ENCODE measurements at regions not wholly inside any gene's neighbourhood (a gene's known extent, or its start where the extent isn't known, plus 50 kb on each side); places are given as distances from the start of the nearest gene placed in this dataset.

DNA sequence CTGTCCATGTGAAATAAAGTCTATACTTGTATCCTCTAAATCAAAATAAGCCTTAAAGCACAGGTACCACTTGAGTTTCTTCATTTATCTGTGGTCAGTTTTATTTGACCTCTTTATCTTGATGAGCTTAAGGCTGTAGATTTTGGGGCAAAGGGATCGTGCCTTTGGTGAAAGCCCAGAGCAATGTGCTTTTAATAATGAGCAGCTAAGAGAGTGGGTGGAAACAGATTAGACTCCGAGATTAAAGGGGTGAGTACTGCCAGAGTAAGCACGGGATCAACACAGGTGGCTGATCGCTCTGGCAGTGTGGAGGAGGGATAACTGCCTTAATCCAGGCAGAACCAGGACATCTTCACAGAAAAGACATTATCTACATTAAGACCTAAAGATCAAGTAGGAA is 280.4 kb downstream of the TDRD15 start:
- Histone ChIP-seq H2BK120ac (ENCODE audit: low read depth, low read length) (no peak overlapping the region), H3K4me2 (ENCODE audit: low read depth, low read length) (no peak overlapping the region), H3K4me1 (ENCODE audit: control insufficient read depth, insufficient read depth, low read length) (no peaks in the 10 kb centered on the region), H2AK5ac (ENCODE audit: low read depth, low read length) (no peak overlapping the region), H3K18ac (ENCODE audit: low read depth, low read length) (no peak overlapping the region), H2AFZ (replicated peaks; ENCODE audit: low read length, poor library complexity) (no peak overlapping the region), H2AK9ac (replicated peaks; ENCODE audit: low read depth, low read length, poor library complexity) (no peak overlapping the region), H3K36me3 (ENCODE audit: control insufficient read depth, insufficient read depth, low read length) (no peaks in the 10 kb centered on the region), H3K4ac (ENCODE audit: low read depth, low read length) (no peak overlapping the region), H3K9me1 (ENCODE audit: insufficient read depth, low read length) (0 out of 2 replicates have a peak, but pooled peaks cover 3% of the 10 kb centered on the region), H4K91ac (ENCODE audit: insufficient read depth, low read depth, low read length) (no peak overlapping the region), H3K79me1 (ENCODE audit: low read depth in 1 of 2, low read length in 2 of 2) (no peaks in the 10 kb centered on the region), H3K9ac (ENCODE audit: low read depth, low read length) (no peak overlapping the region), H3K14ac (replicated peaks; ENCODE audit: low read depth, low read length) (no peak overlapping the region), H2BK20ac (ENCODE audit: low read depth, low read length) (peak overlapping the region; percentile 31; the same call in 1 of the 2 replicates), H3K27ac (ENCODE audit: insufficient read depth, low read length) (no peak overlapping the region), H3K27me3 (ENCODE audit: control insufficient read depth, insufficient read depth, low read length) (no peaks in the 10 kb centered on the region), H4K8ac (ENCODE audit: low read depth in 2 of 2, low read length in 2 of 2) (no peak overlapping the region), H3K56ac (ENCODE audit: extremely low read depth, insufficient read depth, low read length) (no peak overlapping the region), H2BK5ac (ENCODE audit: low read depth, low read length, poor library complexity, severe bottlenecking) (no peak overlapping the region), H4K5ac (ENCODE audit: low read depth, low read length) (no peak overlapping the region), H4K20me1 (ENCODE audit: insufficient read depth, low read length) (no peaks in the 10 kb centered on the region), H3K9me3 (ENCODE audit: control insufficient read depth, insufficient read depth, low read length) (no peaks in the 10 kb centered on the region), H3K4me3 (ENCODE audit: insufficient read depth, low read depth, low read length) (no peak overlapping the region), H2BK15ac (ENCODE audit: low read depth, low read length) (0 out of 3 replicates have a peak overlapping the region, but pooled peaks have one; percentile 59), H3K23ac (ENCODE audit: low read depth, low read length) (no peak overlapping the region)
- in situ Hi-C loops (cut with MboI; ENCODE audit: low sequenced_read_pairs), result no loop called here
- DNase-seq, result no peak
- TF ChIP-seq, protein P1, sequence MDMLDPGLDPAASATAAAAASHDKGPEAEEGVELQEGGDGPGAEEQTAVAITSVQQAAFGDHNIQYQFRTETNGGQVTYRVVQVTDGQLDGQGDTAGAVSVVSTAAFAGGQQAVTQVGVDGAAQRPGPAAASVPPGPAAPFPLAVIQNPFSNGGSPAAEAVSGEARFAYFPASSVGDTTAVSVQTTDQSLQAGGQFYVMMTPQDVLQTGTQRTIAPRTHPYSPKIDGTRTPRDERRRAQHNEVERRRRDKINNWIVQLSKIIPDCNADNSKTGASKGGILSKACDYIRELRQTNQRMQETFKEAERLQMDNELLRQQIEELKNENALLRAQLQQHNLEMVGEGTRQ (IDR thresholded peaks at IDR 0.05; ENCODE audit: low read depth, low read length), result no peak
- TF ChIP-seq, protein P2, sequence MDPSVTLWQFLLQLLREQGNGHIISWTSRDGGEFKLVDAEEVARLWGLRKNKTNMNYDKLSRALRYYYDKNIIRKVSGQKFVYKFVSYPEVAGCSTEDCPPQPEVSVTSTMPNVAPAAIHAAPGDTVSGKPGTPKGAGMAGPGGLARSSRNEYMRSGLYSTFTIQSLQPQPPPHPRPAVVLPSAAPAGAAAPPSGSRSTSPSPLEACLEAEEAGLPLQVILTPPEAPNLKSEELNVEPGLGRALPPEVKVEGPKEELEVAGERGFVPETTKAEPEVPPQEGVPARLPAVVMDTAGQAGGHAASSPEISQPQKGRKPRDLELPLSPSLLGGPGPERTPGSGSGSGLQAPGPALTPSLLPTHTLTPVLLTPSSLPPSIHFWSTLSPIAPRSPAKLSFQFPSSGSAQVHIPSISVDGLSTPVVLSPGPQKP (IDR thresholded peaks at IDR 0.05; ENCODE audit: borderline replicate concordance, low read depth, low read length), result no peak
- TF ChIP-seq, protein P3, sequence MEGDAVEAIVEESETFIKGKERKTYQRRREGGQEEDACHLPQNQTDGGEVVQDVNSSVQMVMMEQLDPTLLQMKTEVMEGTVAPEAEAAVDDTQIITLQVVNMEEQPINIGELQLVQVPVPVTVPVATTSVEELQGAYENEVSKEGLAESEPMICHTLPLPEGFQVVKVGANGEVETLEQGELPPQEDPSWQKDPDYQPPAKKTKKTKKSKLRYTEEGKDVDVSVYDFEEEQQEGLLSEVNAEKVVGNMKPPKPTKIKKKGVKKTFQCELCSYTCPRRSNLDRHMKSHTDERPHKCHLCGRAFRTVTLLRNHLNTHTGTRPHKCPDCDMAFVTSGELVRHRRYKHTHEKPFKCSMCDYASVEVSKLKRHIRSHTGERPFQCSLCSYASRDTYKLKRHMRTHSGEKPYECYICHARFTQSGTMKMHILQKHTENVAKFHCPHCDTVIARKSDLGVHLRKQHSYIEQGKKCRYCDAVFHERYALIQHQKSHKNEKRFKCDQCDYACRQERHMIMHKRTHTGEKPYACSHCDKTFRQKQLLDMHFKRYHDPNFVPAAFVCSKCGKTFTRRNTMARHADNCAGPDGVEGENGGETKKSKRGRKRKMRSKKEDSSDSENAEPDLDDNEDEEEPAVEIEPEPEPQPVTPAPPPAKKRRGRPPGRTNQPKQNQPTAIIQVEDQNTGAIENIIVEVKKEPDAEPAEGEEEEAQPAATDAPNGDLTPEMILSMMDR (conservative IDR thresholded peaks at IDR 0.05; ENCODE audit: low read depth, low read length), result no peak
- no peak for TF ChIP-seq RFX5 (IDR thresholded peaks at IDR 0.05; ENCODE audit: low read depth, low read length)
- TF ChIP-seq MXI1 (IDR thresholded peaks at IDR 0.05; ENCODE audit: borderline replicate concordance, low read depth, low read length), result no peak
- TF ChIP-seq SMC3 (IDR thresholded peaks at IDR 0.05; ENCODE audit: low read depth, low read length), result no peak
- TF ChIP-seq RCOR1 (IDR thresholded peaks at IDR 0.05; ENCODE audit: insufficient replicate concordance, low read length), result no peak
- no peak for TF ChIP-seq MAFK (IDR thresholded peaks at IDR 0.05; ENCODE audit: low read depth, low read length)
- TF ChIP-seq POLR2A (IDR thresholded peaks at IDR 0.05; ENCODE audit: low read depth, low read length), result no peak
- no peak for TF ChIP-seq NFE2L2 (IDR thresholded peaks at IDR 0.05; ENCODE audit: low read depth, low read length)
- no peak for TF ChIP-seq RAD21 (IDR thresholded peaks at IDR 0.05; ENCODE audit: low read length)
- no peak for TF ChIP-seq CEBPB (IDR thresholded peaks at IDR 0.05; ENCODE audit: low read depth, low read length)
- TF ChIP-seq FOS (IDR thresholded peaks at IDR 0.05; ENCODE audit: low read depth, low read length), result no peak
- no peak for TF ChIP-seq CHD1 (IDR thresholded peaks at IDR 0.05; ENCODE audit: low read depth, low read length)
- no peak for TF ChIP-seq MAZ (IDR thresholded peaks at IDR 0.05; ENCODE audit: borderline replicate concordance, low read depth, low read length)
- no peak for TF ChIP-seq BHLHE40 (IDR thresholded peaks at IDR 0.05; ENCODE audit: low read depth, low read length)
- CTCF ChIA-PET, result interaction anchor here (1.2 kb wide), 1 partner anchor 8 kb away, joined by 4 read pairs; no protein-coding TSS in a partner anchor
- BruUV-seq (replicated peaks), result no TSS peak
- dilution Hi-C loops (cut with HindIII; ENCODE audit: low sequenced_read_pairs, unreplicated experiment), result no loop called here
- POLR2A ChIA-PET (ENCODE audit: unreplicated experiment), result no interaction called here
- intact Hi-C loops (cut with micrococcal nuclease), result no loop called here
- no peak for ATAC-seq (ENCODE audit: low read depth)
- no CpG with 5 or more reads among the region's 4 CpGs for WGBS, 2 experiments (ENCODE audit: extremely low coverage in 2 of 2, insufficient read length in 1 of 2)

Measured in IMR-90 (cell line).